Stimulated activated CD4-positive, alpha-beta T cell treated with anti-CD3 and anti-CD28 coated beads, Interleukin-1b, Interleukin-23, amount 100 ng/mL, for 48 hours (primary cell): ENCODE measurements at regions not wholly inside any gene's neighbourhood (a gene's known extent, or its start where the extent isn't known, plus 50 kb on each side); places are given as distances from the start of the nearest gene placed in this dataset.
"Not testable (repeated sequence)": the region's sequence is repeated elsewhere in the genome, so short reads cannot be mapped to it uniquely, and the experiment has no call there.

Experiments used
- DNase-seq: peaks from one replicate; pipeline ENCODE4 v3.0.0-alpha.2; 2020

- DNase-seq, result no peak
These were observed 58.9 kb downstream of the OR5AK2 start for GRCh38 chr11:57047610-57048009.

GRCh38 chr11:57049749-57050148 is 61.0 kb downstream of the OR5AK2 start:
- no peak for DNase-seq

DNA sequence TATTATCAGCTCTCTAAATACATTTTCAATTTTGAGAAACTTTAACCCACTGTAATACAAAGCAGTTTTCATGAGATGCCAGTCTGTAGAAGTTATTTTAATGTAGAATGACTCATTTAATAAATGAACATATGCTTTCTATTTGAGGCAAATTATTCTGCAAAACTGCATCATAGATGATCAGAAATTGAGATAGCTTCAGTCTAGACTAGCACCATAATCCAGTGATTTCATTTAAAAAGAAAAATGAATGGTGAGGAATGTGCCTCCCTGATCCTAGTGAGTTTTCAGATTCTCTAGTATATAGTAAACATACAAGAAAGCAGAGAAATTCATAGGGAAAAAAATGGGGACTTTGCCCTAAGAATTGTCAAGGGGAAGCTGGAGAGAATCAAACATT is 66.1 kb downstream of the OR5AK2 start:
- no peak for DNase-seq

GRCh38 chr11:57055744-57056143 is 67.0 kb downstream of the OR5AK2 start:
- no peak for DNase-seq

- DNase-seq, result no peak
These were observed 68.0 kb downstream of the OR5AK2 start for GRCh38 chr11:57056735-57057134.

DNA sequence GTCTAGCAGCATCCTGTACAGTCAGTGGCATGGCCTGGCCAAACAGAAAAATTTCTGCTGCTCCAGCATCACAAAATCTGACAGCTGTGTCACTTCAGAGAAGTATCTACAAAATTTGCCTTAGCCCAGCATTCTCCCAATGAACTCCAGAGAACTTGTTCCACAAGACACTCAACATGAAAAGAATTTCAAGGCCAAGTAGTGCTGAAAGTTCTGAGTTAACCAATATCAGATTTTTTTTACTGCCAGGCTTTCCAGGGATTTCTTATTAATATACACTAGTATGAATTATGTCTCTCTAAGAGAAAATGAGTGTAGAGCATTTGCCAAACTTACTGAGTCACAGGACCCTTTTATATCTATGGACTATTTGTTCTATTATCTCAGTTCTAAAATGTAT is 68.8 kb downstream of the OR5AK2 start:
- no peak for DNase-seq

DNA sequence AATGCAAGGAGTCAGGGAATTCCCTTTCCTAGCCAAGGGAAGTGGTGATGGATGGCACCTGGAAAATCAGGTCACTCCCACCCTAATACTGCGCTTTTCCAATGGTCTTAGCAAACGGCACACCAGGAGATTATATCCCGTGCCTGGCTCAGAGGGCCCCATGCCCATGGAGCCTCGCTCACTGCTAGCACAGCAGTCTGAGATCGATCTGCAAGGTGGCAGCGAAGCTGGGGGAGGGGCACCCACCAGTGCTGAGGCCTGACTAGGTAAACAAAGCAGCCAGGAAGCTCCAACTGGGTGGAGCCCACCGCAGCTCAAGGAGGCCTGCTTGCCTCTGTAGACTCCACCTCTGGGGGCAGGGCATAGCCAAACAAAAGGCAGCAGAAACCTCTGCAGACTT is 74.2 kb downstream of the OR5AK2 start:
- not testable (repeated sequence) for DNase-seq

DNA sequence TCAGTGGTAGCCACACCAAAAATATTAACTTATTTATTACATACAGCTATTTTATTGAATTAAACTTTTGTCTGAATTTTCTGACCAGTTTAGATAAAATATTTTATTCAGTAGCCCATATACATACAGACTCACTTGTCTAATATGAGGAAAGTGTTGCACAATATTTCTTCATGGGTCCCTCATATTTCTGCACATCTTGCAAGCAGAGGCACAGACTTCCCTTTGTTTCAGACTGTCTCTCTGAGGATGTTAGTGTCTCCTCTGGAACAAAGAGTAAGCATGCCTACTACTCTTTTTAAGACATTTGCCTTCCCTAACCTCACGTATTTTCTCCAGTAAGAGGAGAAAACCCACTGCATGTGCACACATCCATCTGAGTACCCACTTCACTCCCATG is 81.2 kb downstream of the OR5AK2 start:
- no peak for DNase-seq

- DNase-seq, result no peak
These were observed 83.1 kb downstream of the OR5AK2 start for GRCh38 chr11:57071829-57072228.

DNA sequence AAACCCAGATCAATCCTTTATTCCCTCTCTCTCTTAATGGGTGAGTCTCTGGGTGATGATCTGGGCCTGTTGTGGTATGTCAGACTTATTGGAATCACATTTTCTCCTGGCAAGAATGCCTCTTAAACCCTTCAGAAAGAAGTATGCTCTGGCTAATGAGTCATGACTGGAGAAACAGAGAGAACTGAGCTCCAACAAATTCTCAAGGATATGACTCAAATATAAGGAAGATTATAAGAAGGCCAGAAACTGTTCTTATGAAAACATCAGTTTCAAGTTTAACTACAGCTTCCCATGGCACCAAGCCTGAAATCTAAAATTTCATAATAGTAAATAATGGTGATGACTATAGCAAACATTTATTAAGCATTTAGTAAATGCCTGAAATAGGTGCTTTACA is 83.9 kb downstream of the OR5AK2 start:
- no peak for DNase-seq

GRCh38 chr11:57073128-57073527 is 84.4 kb downstream of the OR5AK2 start:
- DNase-seq, result no peak

DNA sequence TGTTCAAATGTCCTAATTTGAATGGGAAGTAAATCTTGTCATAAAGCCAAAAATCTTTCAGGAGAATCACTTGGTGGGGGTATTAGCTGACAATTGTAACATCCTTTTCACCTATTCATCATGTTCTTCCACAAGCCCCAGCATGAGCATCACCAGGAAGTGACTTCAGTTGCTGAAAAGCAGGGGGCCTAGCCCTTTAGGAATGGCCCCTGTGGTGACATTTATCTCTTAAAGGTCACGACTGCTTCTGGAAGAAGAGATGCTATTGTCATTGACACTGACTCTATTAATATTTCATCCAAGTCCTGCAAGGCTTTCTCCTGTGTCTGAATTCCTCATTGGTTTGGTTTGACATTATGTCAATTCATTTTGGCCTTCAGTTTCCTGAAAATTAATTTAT is 92.6 kb downstream of the OR5AK2 start:
- no peak for DNase-seq

DNA sequence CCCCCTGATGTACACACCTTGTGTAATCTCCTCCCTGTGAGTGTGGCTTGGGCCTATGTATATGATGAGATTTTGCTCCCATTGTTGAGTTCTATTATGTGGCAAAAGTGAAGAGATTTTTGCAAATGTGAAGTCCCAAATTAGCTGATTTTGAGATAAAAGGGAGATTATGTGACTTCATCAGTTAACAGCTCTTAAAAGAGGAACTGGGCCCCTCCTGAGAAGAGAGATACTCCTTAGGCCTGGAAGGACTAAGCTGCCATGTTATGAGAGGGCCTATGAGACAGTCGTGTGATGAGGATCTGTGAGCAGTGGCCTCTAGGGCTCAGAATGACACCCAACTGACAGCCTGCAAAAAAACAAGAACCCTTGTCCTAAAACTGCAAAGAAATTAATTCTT is 93.4 kb downstream of the OR5AK2 start:
- no peak for DNase-seq

DNA sequence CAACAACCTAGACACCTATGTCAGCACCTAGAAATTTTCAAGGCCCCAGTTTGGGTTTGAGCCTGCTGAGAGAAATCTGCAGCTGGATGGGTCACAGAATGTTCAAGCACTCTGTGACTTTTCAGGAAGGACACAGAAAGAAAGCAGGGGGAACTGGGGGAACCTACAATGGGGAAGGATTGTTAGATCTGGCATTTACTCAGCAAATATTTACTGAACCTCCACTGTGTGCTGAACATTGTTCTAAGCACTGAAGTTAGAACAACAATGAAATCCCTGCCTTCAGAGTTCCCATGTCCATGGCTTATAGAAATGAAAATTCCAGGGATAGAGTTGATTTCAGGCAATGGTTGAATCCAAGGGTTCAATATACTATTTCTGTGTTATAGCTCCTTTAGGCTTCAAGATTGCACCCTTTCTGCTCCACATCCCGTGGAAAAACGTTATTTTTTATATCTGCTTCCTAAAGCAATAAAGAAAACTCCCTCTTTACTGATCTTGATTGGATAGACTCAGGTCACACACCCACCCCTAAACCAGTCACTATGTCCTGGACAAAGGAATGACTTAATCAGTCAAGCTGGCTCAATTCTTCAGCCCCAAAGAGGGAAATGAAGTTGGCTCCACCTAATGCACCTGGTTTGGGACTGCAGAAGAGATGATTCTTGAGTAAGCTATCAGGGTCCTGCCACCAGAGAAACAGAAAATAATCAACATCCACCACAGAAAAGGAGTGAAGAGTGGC is 95.1 kb downstream of the OR5AK2 start:
- DNase-seq, result no peak

- DNase-seq, result no peak
These were observed 96.1 kb upstream of the LRRC55 start for GRCh38 chr11:57085611-57086010.

DNA sequence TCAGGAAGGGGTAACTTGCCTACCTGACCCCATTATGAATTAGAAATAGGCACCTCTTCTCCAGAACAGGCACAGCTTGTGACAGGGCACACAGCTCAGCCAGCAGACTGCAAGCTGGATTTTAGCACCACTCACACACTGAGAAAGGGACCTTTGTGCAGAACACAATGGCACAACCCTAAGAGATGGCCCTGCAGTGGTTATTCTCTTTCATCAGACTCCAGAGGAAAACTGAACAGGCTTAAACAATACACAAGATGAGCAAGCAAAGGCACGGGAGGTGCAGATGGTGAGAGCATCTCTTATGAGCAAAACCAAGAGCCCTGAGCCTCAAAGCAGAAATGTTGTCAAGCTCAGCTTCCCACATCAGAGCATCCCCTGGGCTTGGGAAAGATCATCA is 93.8 kb upstream of the LRRC55 start:
- no peak for DNase-seq

- no peak for DNase-seq
These were observed 89.6 kb upstream of the LRRC55 start for GRCh38 chr11:57092028-57092698.

GRCh38 chr11:57094181-57094935 is 87.4 kb upstream of the LRRC55 start:
- DNase-seq, result no peak

GRCh38 chr11:57095417-57095816 is 86.3 kb upstream of the LRRC55 start:
- DNase-seq, result no peak

- no peak for DNase-seq
These were observed 85.9 kb upstream of the LRRC55 start for GRCh38 chr11:57095896-57096295.

GRCh38 chr11:57097149-57097548 is 84.6 kb upstream of the LRRC55 start:
- no peak for DNase-seq

- no peak for DNase-seq
These were observed 83.6 kb upstream of the LRRC55 start for GRCh38 chr11:57098191-57098590.

- DNase-seq, result no peak
These were observed 81.0 kb upstream of the LRRC55 start for GRCh38 chr11:57100638-57101331.
